SK-N-SH treated with all-trans-retinoic acid at 6 μM for 48 hours (cell line): ENCODE measurements at regions not wholly inside any gene's neighbourhood (a gene's known extent, or its start where the extent isn't known, plus 50 kb on each side); places are given as distances from the start of the nearest gene placed in this dataset.

ENCODE experiments used
- ESRRG ChIP-seq: fragments of 250-450 bp; sonication (Bioruptor Pico); IDR thresholded peaks from 2 replicates; pipeline ENCODE4 v1.6.1; 2021; ENCODE audit warnings: mild to moderate bottlenecking
- RARB ChIP-seq: fragments of 250-450 bp; sonication (Bioruptor Pico); IDR thresholded peaks from 2 replicates; pipeline ENCODE4 v1.8.0; 2021; ENCODE audit warnings: mild to moderate bottlenecking, moderate library complexity
- TSHZ2 ChIP-seq: fragments of 250-450 bp; sonication (Bioruptor Pico); IDR thresholded peaks from 2 replicates; pipeline ENCODE4 v1.5.0; 2020; ENCODE audit warnings: mild to moderate bottlenecking, moderate library complexity
- ZFP3 ChIP-seq: fragments of 250-450 bp; sonication (Bioruptor Pico); IDR thresholded peaks from 2 replicates; pipeline ENCODE4 v1.5.0; 2020; ENCODE audit warnings: mild to moderate bottlenecking, moderate library complexity
- ZFP30 ChIP-seq: fragments of 450-650 bp; formaldehyde crosslinking; IDR thresholded peaks from 2 replicates; pipeline ENCODE4 v1.5.0; 2022; ENCODE audit warnings: mild to moderate bottlenecking, moderate library complexity

GRCh38 chr4:14716691-14717090 lies 285.6 kb upstream of the CPEB2 start:
- no peak for TF ChIP-seq ESRRG (CRISPR knock-in tag)
- no peak for TF ChIP-seq ZFP30 (CRISPR knock-in tag)
- TF ChIP-seq ZFP3 (CRISPR knock-in tag), result no peak
- TF ChIP-seq RARB (CRISPR knock-in tag), result no peak
- TF ChIP-seq TSHZ2 (CRISPR knock-in tag), result no peak
